K562 (cell line): ENCODE measurements at regions not wholly inside any gene's neighbourhood (a gene's known extent, or its start where the extent isn't known, plus 50 kb on each side); places are given as distances from the start of the nearest gene placed in this dataset.

ENCODE experiments used
- ATAC-seq: fragments of 200-7000 bp; cut with Tn5 transposase; 3 replicates; pipeline ENCODE4 v1.9.1; 2020; ENCODE audit warnings: moderate library complexity
- BruUV-seq: library from RNA; stranded (reverse); fragments of 400-500 nt; replicated peaks from 2 replicates; lab custom pipeline; 2021; lab: Mats Ljungman, UMichigan
- CTCF ChIA-PET: fragments of 300-600 bp; formaldehyde crosslinking; extraction: SDS; loops from one replicate; lab custom pipeline; 2021; ENCODE audit warnings: low intra/inter-chr PET ratio; lab: Yijun Ruan, JAX
- POLR2A ChIA-PET: fragments of 300-600, 350-650 bp; sonication (Branson Sonifier 250); formaldehyde crosslinking; extraction: SDS; loops from one replicate; lab custom pipeline; 2021; ENCODE audit warnings: antibody characterized with exemption, inconsistent platforms; lab: Yijun Ruan, JAX
- DNase-seq, 4 experiments: peaks; one replicate each; pipeline versions ENCODE4 v3.0.0 to v3.0.0-alpha.2; 2011 to 2018; ENCODE audit warnings: low spot score in 3 of 4, mixed read lengths in 3 of 4; ENCODE audit errors: extremely low read depth in 1 of 4
- FAIRE-seq: peaks from 2 replicates; lab custom pipeline; 2011; peaks lifted over from hg19 to GRCh38; lab: Jason Lieb, UNC
- H2AFZ ChIP-seq: 2 replicates; pipeline ENCODE4 v1.6.0; 2011; ENCODE audit warnings: low read depth, low read length, control low read depth, inconsistent platforms
- H3K27ac ChIP-seq: fragments of 200-600 bp; 3 replicates; pipeline ENCODE4 v1.8.0; 2011; ENCODE audit warnings: low read depth, mild to moderate bottlenecking, control low read depth, inconsistent platforms, low read length, moderate library complexity, mixed read lengths; ENCODE audit errors: extremely low read depth
- H3K27me3 ChIP-seq, 2 experiments: fragments of 300-600 bp in 1 of 2; 2 replicates in 1 of 2; 3 replicates in 1 of 2; pipeline versions ENCODE4 v1.6.0 to v1.8.0; 2011; ENCODE audit warnings: inconsistent platforms in 2 of 2, low read length in 2 of 2, mild to moderate bottlenecking in 1 of 2, mixed read lengths in 1 of 2, moderate library complexity in 1 of 2; ENCODE audit not compliant: control insufficient read depth in 2 of 2, insufficient read depth in 2 of 2
- H3K36me3 ChIP-seq: fragments of 300-600 bp; 3 replicates; pipeline ENCODE4 v1.8.0; 2011; ENCODE audit warnings: mild to moderate bottlenecking, low read length, inconsistent platforms; ENCODE audit not compliant: control insufficient read depth, insufficient read depth
- H3K4me1 ChIP-seq, 2 experiments: fragments of 200-600 bp in 1 of 2; replicated peaks in 1 of 2; 2 replicates in 1 of 2; 3 replicates in 1 of 2; pipeline versions ENCODE4 v1.5.1 to v1.8.0; 2011; ENCODE audit warnings: inconsistent platforms in 2 of 2, low read length in 2 of 2, mild to moderate bottlenecking in 1 of 2, mixed read lengths in 1 of 2, moderate library complexity in 1 of 2; ENCODE audit not compliant: control insufficient read depth in 2 of 2, insufficient read depth in 2 of 2
- H3K4me2 ChIP-seq: 2 replicates; pipeline ENCODE4 v1.6.1; 2011; ENCODE audit warnings: low read length, control low read depth, inconsistent platforms, mixed read lengths; ENCODE audit not compliant: insufficient read depth
- H3K4me3 ChIP-seq: fragments of 200-600 bp; sonication (generic), shearing (Covaris generic); 2 replicates; pipeline ENCODE4 v1.5.1; 2016; ENCODE audit warnings: control low read depth, inconsistent platforms
- H3K79me2 ChIP-seq: fragments of 200-600 bp; 3 replicates; pipeline ENCODE4 v1.8.0; 2011; ENCODE audit warnings: low read length, inconsistent platforms; ENCODE audit not compliant: control insufficient read depth, insufficient read depth
- H3K9ac ChIP-seq, 2 experiments: 2 replicates each; pipeline versions ENCODE4 v1.6.0 to v1.6.1; 2011; ENCODE audit warnings: low read depth in 2 of 2, low read length in 2 of 2, control low read depth in 1 of 2, inconsistent platforms in 1 of 2, mild to moderate bottlenecking in 1 of 2, mixed read lengths in 1 of 2; ENCODE audit not compliant: insufficient read depth in 1 of 2
- H3K9me1 ChIP-seq: one replicate; pipeline ENCODE4 v1.6.0; 2011; ENCODE audit warnings: inconsistent platforms, mild to moderate bottlenecking, low read length, moderate library complexity; ENCODE audit not compliant: control insufficient read depth, insufficient read depth
- H3K9me3 ChIP-seq: replicated peaks from 2 replicates; pipeline ENCODE4 v1.5.1; 2011; ENCODE audit warnings: low read depth, low read length, inconsistent platforms; ENCODE audit not compliant: control insufficient read depth, insufficient read depth
- H4K20me1 ChIP-seq: replicated peaks from 2 replicates; pipeline ENCODE4 v1.6.1; 2011; ENCODE audit warnings: low read length, inconsistent platforms, mixed read lengths; ENCODE audit not compliant: control insufficient read depth, insufficient read depth
- ARID1B ChIP-seq: fragments of 450-650 bp; IDR thresholded peaks from 2 replicates; pipeline ENCODE4 v1.6.1; 2016; ENCODE audit warnings: antibody characterized with exemption, mild to moderate bottlenecking, inconsistent platforms
- ARID2 ChIP-seq: fragments of 450-650 bp; IDR thresholded peaks from 2 replicates; pipeline ENCODE4 v1.6.1; 2017; ENCODE audit warnings: antibody characterized with exemption, mild to moderate bottlenecking
- CLOCK ChIP-seq: fragments of 250-450 bp; sonication (Bioruptor Pico); IDR thresholded peaks from 2 replicates; pipeline ENCODE4 v1.4.0; 2020; ENCODE audit warnings: mild to moderate bottlenecking, moderate library complexity, borderline replicate concordance
- HDAC8 ChIP-seq: fragments of 450-650 bp; IDR thresholded peaks from 2 replicates; pipeline ENCODE4 v1.6.1; 2016; ENCODE audit warnings: mild to moderate bottlenecking, missing genetic modification characterization, moderate library complexity, missing compliant biosample characterization
- HMG20A ChIP-seq: fragments of 450-650 bp; formaldehyde crosslinking; conservative IDR thresholded peaks from 2 replicates; pipeline ENCODE4 v1.4.0; 2020; ENCODE audit warnings: mild to moderate bottlenecking, mixed read lengths
- NEUROD1 ChIP-seq: fragments of 150-350 bp; IDR thresholded peaks from 2 replicates; pipeline ENCODE4 v1.6.1; 2014; ENCODE audit warnings: borderline replicate concordance, low read length, low read depth; ENCODE audit not compliant: partially characterized antibody
- NFRKB ChIP-seq: fragments of 450-650 bp; IDR thresholded peaks from 2 replicates; pipeline ENCODE4 v1.6.1; 2016; ENCODE audit warnings: low read depth
- PPARD ChIP-seq: fragments of 250-450 bp; sonication (Bioruptor Pico); IDR thresholded peaks from 2 replicates; pipeline ENCODE4 v1.8.0; 2022; ENCODE audit warnings: inconsistent platforms, mild to moderate bottlenecking, moderate library complexity
- SAP30 ChIP-seq: fragments of 200-600 bp; sonication (generic); IDR thresholded peaks from 2 replicates; pipeline ENCODE4 v1.6.1; 2012; ENCODE audit warnings: borderline replicate concordance, low read depth, mild to moderate bottlenecking, moderate library complexity, low read length, control low read depth, inconsistent platforms; ENCODE audit not compliant: insufficient read depth, poor library complexity, severe bottlenecking
- SRSF3 ChIP-seq: fragments of 200-400 bp; formaldehyde crosslinking; IDR thresholded peaks from 2 replicates; pipeline ENCODE4 v1.6.1; 2016; ENCODE audit warnings: mild to moderate bottlenecking, low read length, moderate library complexity; ENCODE audit not compliant: insufficient read depth
- TEAD4 ChIP-seq, 2 experiments: sonication (generic) in 1 of 2; formaldehyde crosslinking in 1 of 2; IDR thresholded peaks; 2 replicates each; pipeline versions ENCODE4 v1.6.1 to v1.8.0; 2012 to 2022; ENCODE audit warnings: borderline replicate concordance in 1 of 2, inconsistent platforms in 1 of 2, low read length in 1 of 2, mild to moderate bottlenecking in 1 of 2, missing genetic modification reagents in 1 of 2
- ZBTB17 ChIP-seq: fragments of 450-650 bp; formaldehyde crosslinking; IDR thresholded peaks from 2 replicates; pipeline ENCODE4 v1.4.0; 2020; ENCODE audit warnings: mild to moderate bottlenecking
- ZFP1 ChIP-seq: fragments of 450-650 bp; formaldehyde crosslinking; IDR thresholded peaks from 2 replicates; pipeline ENCODE4 v1.4.0; 2020; ENCODE audit warnings: mild to moderate bottlenecking, mixed read lengths
- ZNF146 ChIP-seq: IDR thresholded peaks from one replicate; pipeline ENCODE4 v1.6.1; 2018; ENCODE audit warnings: missing compliant biosample characterization; ENCODE audit not compliant: unreplicated experiment
- in situ Hi-C: fragments of 300-500 bp; cut with MboI; formaldehyde crosslinking; loops from 4 replicates; pipeline ENCODE4 v1.15.0; 2018; ENCODE audit warnings: inconsistent platforms, mixed read lengths
- intact Hi-C: fragments of 100-400 bp; cut with micrococcal nuclease; formaldehyde crosslinking; loops from 2 replicates; pipeline ENCODE4 v1.14.2; 2022

GRCh38 chr13:65697843-65698242 is 1532.3 kb downstream of the PCDH9 start:
- H3K4me2 ChIP-seq, result no peak overlapping the region
- no peak for DNase-seq
- H3K9me1 ChIP-seq, result no peaks in the 10 kb centered on the region
- no peak overlapping the region for H3K9ac ChIP-seq
- no peaks in the 10 kb centered on the region for H3K36me3 ChIP-seq
- H3K9me3 ChIP-seq, result no peaks in the 10 kb centered on the region
- in situ Hi-C loops, result no loop called here
- BruUV-seq, result no TSS peak
- H2AFZ ChIP-seq, result no peak overlapping the region
- no peak for FAIRE-seq
- ChIA-PET CTCF (no interaction called here), POLR2A (no interaction called here)
- ATAC-seq, result no peak
- H3K4me1 ChIP-seq, result no peaks in the 10 kb centered on the region
- intact Hi-C loops, result no loop called here
- H3K27me3 ChIP-seq, result no peaks in the 10 kb centered on the region
- H3K79me2 ChIP-seq, result no peaks in the 10 kb centered on the region
- no peak overlapping the region for H3K27ac ChIP-seq
- no peaks in the 10 kb centered on the region for H4K20me1 ChIP-seq
- no peak overlapping the region for H3K4me3 ChIP-seq
- no peak for TF ChIP-seq ZFP1 (CRISPR knock-in tag)
- TF ChIP-seq PPARD (CRISPR knock-in tag), result no peak
- no peak for TF ChIP-seq ARID2
- TF ChIP-seq ZBTB17, result no peak
- no peak for TF ChIP-seq NFRKB
- no peak for TF ChIP-seq NEUROD1
- TF ChIP-seq ZNF146 (CRISPR knock-in tag), result no peak
- no peak for TF ChIP-seq ARID1B
- no peak for TF ChIP-seq SAP30
- TF ChIP-seq HDAC8 (tag), result no peak
- TF ChIP-seq TEAD4 (IDR thresholded peaks at IDR 0.05; ENCODE audit: low read length), result no peak
- no peak for TF ChIP-seq TEAD4 (CRISPR knock-in tag; IDR thresholded peaks at IDR 0.05; ENCODE audit: borderline replicate concordance)
- TF ChIP-seq SRSF3, result no peak
- TF ChIP-seq CLOCK (CRISPR knock-in tag), result no peak
- no peak for TF ChIP-seq HMG20A (CRISPR knock-in tag)
